A549 (cell line): ENCODE measurements at regions not wholly inside any gene's neighbourhood (a gene's known extent, or its start where the extent isn't known, plus 50 kb on each side); places are given as distances from the start of the nearest gene placed in this dataset.

Source experiments
- CHD4 ChIP-seq: fragments of 200-600 bp; sonication (generic); IDR thresholded peaks from 2 replicates; pipeline ENCODE4 v1.6.1; 2016; ENCODE audit warnings: antibody characterized with exemption, mild to moderate bottlenecking, borderline replicate concordance
- CTCF ChIP-seq: fragments of >200 bp; sonication (Bioruptor Twin); formaldehyde crosslinking; IDR thresholded peaks from 3 replicates; pipeline ENCODE4 v1.5.1; 2016
- EP300 ChIP-seq, 2 experiments: fragments of >200 bp; sonication (Bioruptor Twin); formaldehyde crosslinking; IDR thresholded peaks; 2 replicates in 1 of 2; 3 replicates in 1 of 2; pipeline ENCODE4 v1.6.1; 2016 to 2017
- MAX ChIP-seq: IDR thresholded peaks from 2 replicates; pipeline ENCODE4 v1.6.1; 2012
- SMC3 ChIP-seq: fragments of >200 bp; sonication (Bioruptor Twin); formaldehyde crosslinking; IDR thresholded peaks from 3 replicates; pipeline ENCODE4 v1.6.1; 2018; ENCODE audit warnings: inconsistent platforms
- SREBF2 ChIP-seq: fragments of 450-650 bp; IDR thresholded peaks from 2 replicates; pipeline ENCODE4 v1.6.1; 2014; ENCODE audit warnings: mild to moderate bottlenecking, moderate library complexity

DNA sequence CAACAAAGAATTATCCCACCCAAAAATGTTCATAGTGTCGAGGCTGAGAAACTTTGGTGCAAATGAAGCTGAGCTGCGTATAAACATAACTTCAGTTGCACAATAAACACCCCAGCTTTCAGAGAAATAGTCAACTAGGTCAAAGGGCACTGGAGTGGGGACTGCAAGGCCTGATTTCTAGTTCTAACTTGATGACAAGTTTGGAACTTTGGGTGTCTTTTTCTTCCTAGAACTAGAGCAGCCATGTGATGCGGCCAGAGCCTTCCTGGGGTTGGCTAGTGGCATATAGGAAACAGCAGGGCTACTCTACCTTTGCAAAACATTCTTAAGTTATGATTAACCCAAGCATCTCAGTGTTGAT, 298.4 kb upstream of the AMIGO2 start:
- TF ChIP-seq CTCF (no peak), SMC3 (no peak), EP300 (IDR thresholded peaks at IDR 0.05) (no peak), CHD4 (no peak), MAX (no peak), SREBF2 (no peak)
